IMR-90 (cell line): ENCODE measurements at regions not wholly inside any gene's neighbourhood (a gene's known extent, or its start where the extent isn't known, plus 50 kb on each side); places are given as distances from the start of the nearest gene placed in this dataset.

ENCODE experiments used
- ATAC-seq: fragments of 200-7000 bp; cut with Tn5 transposase; 2 replicates; pipeline ENCODE4 v1.9.1; 2020; ENCODE audit warnings: low read depth, mild to moderate bottlenecking, moderate library complexity
- BruUV-seq: library from RNA; stranded (reverse); fragments of 400-500 nt; replicated peaks from 2 replicates; lab custom pipeline; 2021; lab: Mats Ljungman, UMichigan
- CTCF ChIA-PET: fragments of 300-600 bp; formaldehyde crosslinking; extraction: SDS; loops from one replicate; lab custom pipeline; 2021; ENCODE audit warnings: antibody characterized with exemption; lab: Yijun Ruan, JAX
- POLR2A ChIA-PET: fragments of 300-600 bp; sonication (Branson Sonifier 250); formaldehyde crosslinking; loops from one replicate; lab custom pipeline; 2022; ENCODE audit warnings: antibody characterized with exemption; ENCODE audit not compliant: unreplicated experiment; lab: Charles Lee
- DNase-seq: peaks from one replicate; pipeline ENCODE4 v3.0.0; 2013
- H2AFZ ChIP-seq: replicated peaks from 2 replicates; pipeline ENCODE3; 2013; ENCODE audit warnings: low read length, mild to moderate bottlenecking; ENCODE audit not compliant: poor library complexity
- H2AK5ac ChIP-seq: 2 replicates; pipeline ENCODE4 v1.6.1; 2013; ENCODE audit warnings: low read depth, low read length, inconsistent platforms
- H2AK9ac ChIP-seq: replicated peaks from 2 replicates; pipeline ENCODE3; 2013; ENCODE audit warnings: mild to moderate bottlenecking, low read depth, low read length, moderate library complexity; ENCODE audit not compliant: poor library complexity
- H2BK120ac ChIP-seq: 2 replicates; pipeline ENCODE4 v1.6.1; 2013; ENCODE audit warnings: low read depth, low read length, inconsistent platforms
- H2BK15ac ChIP-seq: 3 replicates; pipeline ENCODE4 v1.6.1; 2013; ENCODE audit warnings: low read depth, low read length, inconsistent platforms
- H2BK20ac ChIP-seq: 2 replicates; pipeline ENCODE4 v1.6.1; 2013; ENCODE audit warnings: low read depth, mild to moderate bottlenecking, inconsistent platforms, low read length, moderate library complexity
- H2BK5ac ChIP-seq: 2 replicates; pipeline ENCODE4 v1.6.1; 2013; ENCODE audit warnings: mild to moderate bottlenecking, low read depth, low read length, inconsistent platforms; ENCODE audit not compliant: poor library complexity, severe bottlenecking
- H3K14ac ChIP-seq: replicated peaks from 2 replicates; pipeline ENCODE4 v1.6.1; 2013; ENCODE audit warnings: low read depth, low read length, inconsistent platforms
- H3K18ac ChIP-seq: 2 replicates; pipeline ENCODE4 v1.6.1; 2013; ENCODE audit warnings: low read depth, low read length, control low read depth
- H3K23ac ChIP-seq: 2 replicates; pipeline ENCODE4 v1.6.1; 2013; ENCODE audit warnings: low read depth, low read length, inconsistent platforms
- H3K27ac ChIP-seq: 2 replicates; pipeline ENCODE4 v1.5.1; 2013; ENCODE audit warnings: mild to moderate bottlenecking, control low read depth, low read length; ENCODE audit not compliant: insufficient read depth
- H3K27me3 ChIP-seq: 2 replicates; pipeline ENCODE4 v1.6.1; 2013; ENCODE audit warnings: low read length; ENCODE audit not compliant: control insufficient read depth, insufficient read depth
- H3K36me3 ChIP-seq: 2 replicates; pipeline ENCODE4 v1.6.1; 2013; ENCODE audit warnings: low read length, mixed read lengths; ENCODE audit not compliant: control insufficient read depth, insufficient read depth
- H3K4ac ChIP-seq: 2 replicates; pipeline ENCODE4 v1.6.1; 2013; ENCODE audit warnings: low read depth, low read length, inconsistent platforms
- H3K4me1 ChIP-seq: 2 replicates; pipeline ENCODE4 v1.6.1; 2013; ENCODE audit warnings: low read length, mixed read lengths; ENCODE audit not compliant: control insufficient read depth, insufficient read depth
- H3K4me2 ChIP-seq: 2 replicates; pipeline ENCODE4 v1.6.1; 2013; ENCODE audit warnings: low read depth, mild to moderate bottlenecking, control low read depth, low read length, moderate library complexity
- H3K4me3 ChIP-seq: 2 replicates; pipeline ENCODE4 v1.5.1; 2013; ENCODE audit warnings: low read depth, mild to moderate bottlenecking, control low read depth, low read length, moderate library complexity; ENCODE audit not compliant: insufficient read depth
- H3K56ac ChIP-seq: 2 replicates; pipeline ENCODE4 v1.6.1; 2013; ENCODE audit warnings: low read length, inconsistent platforms; ENCODE audit not compliant: insufficient read depth; ENCODE audit errors: extremely low read depth
- H3K79me1 ChIP-seq, 2 experiments: 2 replicates each; pipeline ENCODE4 v1.6.1; 2013; ENCODE audit warnings: low read length in 2 of 2, inconsistent platforms in 1 of 2, low read depth in 1 of 2
- H3K9ac ChIP-seq: 2 replicates; pipeline ENCODE4 v1.6.1; 2013; ENCODE audit warnings: low read depth, low read length, control low read depth
- H3K9me1 ChIP-seq: 2 replicates; pipeline ENCODE4 v1.6.1; 2013; ENCODE audit warnings: low read length, inconsistent platforms; ENCODE audit not compliant: insufficient read depth
- H3K9me3 ChIP-seq: 2 replicates; pipeline ENCODE4 v1.6.1; 2013; ENCODE audit warnings: low read length; ENCODE audit not compliant: control insufficient read depth, insufficient read depth
- H4K20me1 ChIP-seq: 2 replicates; pipeline ENCODE4 v1.6.1; 2013; ENCODE audit warnings: low read length, inconsistent platforms; ENCODE audit not compliant: insufficient read depth
- H4K5ac ChIP-seq: 2 replicates; pipeline ENCODE4 v1.6.1; 2013; ENCODE audit warnings: mild to moderate bottlenecking, low read depth, low read length, control low read depth
- H4K8ac ChIP-seq, 2 experiments: 2 replicates each; pipeline ENCODE4 v1.6.1; 2013; ENCODE audit warnings: low read depth in 2 of 2, low read length in 2 of 2, control low read depth in 1 of 2, inconsistent platforms in 1 of 2
- H4K91ac ChIP-seq: 2 replicates; pipeline ENCODE4 v1.6.1; 2013; ENCODE audit warnings: low read depth, low read length, inconsistent platforms; ENCODE audit not compliant: insufficient read depth
- CHD1 ChIP-seq: IDR thresholded peaks from 2 replicates; pipeline ENCODE4 v1.6.1; 2012; ENCODE audit warnings: low read depth, low read length, improper control_type of control experiment
- FOS ChIP-seq: fragments of 150-350 bp; IDR thresholded peaks from 2 replicates; pipeline ENCODE4 v1.6.1; 2016; ENCODE audit warnings: low read depth, low read length
- MAZ ChIP-seq: IDR thresholded peaks from 2 replicates; pipeline ENCODE4 v1.6.1; 2012; ENCODE audit warnings: low read depth, mild to moderate bottlenecking, low read length, improper control_type of control experiment, moderate library complexity, borderline replicate concordance
- NFE2L2 ChIP-seq: fragments of 150-350 bp; IDR thresholded peaks from 2 replicates; pipeline ENCODE4 v1.6.1; 2016; ENCODE audit warnings: low read depth, mild to moderate bottlenecking, low read length
- POLR2A ChIP-seq: IDR thresholded peaks from 2 replicates; pipeline ENCODE4 v1.6.1; 2012; ENCODE audit warnings: mild to moderate bottlenecking, low read depth, low read length
- SMC3 ChIP-seq: fragments of 150-350 bp; IDR thresholded peaks from 2 replicates; pipeline ENCODE4 v1.6.1; 2016; ENCODE audit warnings: low read depth, mild to moderate bottlenecking, antibody characterized with exemption, low read length, moderate library complexity
- USF2 ChIP-seq: fragments of 150-350 bp; IDR thresholded peaks from 2 replicates; pipeline ENCODE4 v1.6.1; 2017; ENCODE audit warnings: mild to moderate bottlenecking, antibody characterized with exemption, low read length, low read depth
- WGBS, 2 experiments: methylation state at CpG; one replicate each; pipeline versions ENCODE4 v1.1.5 to v1.1.7; 2013; ENCODE audit warnings: missing lambda C conversion rate in 2 of 2; ENCODE audit not compliant: insufficient read length in 1 of 2; ENCODE audit errors: extremely low coverage in 2 of 2; 5-methylcytosine and 5-hydroxymethylcytosine counted together
- dilution Hi-C: fragments of 300-500 bp; cut with HindIII; formaldehyde crosslinking; loops from one replicate; pipeline ENCODE4 v1.14.3; 2018; ENCODE audit warnings: low sequenced_read_pairs; ENCODE audit not compliant: unreplicated experiment
- in situ Hi-C: fragments of 300-500 bp; cut with MboI; formaldehyde crosslinking; loops from 3 replicates; pipeline ENCODE4 v1.14.3; 2019; ENCODE audit warnings: low sequenced_read_pairs, inconsistent platforms, mixed read lengths
- intact Hi-C: fragments of 100-400 bp; cut with micrococcal nuclease; formaldehyde crosslinking; loops from 2 replicates; pipeline ENCODE4 v1.10.0; 2022

GRCh38 chr2:74738586-74738985 lies 84.5 kb downstream of the SEMA4F start:
- Histone ChIP-seq H3K4me3 (no peak overlapping the region), H3K27me3 (no peaks in the 10 kb centered on the region), H3K4ac (no peak overlapping the region), H3K9me3 (peaks cover 2% of the 10 kb centered on the region; the same call in 1 of the 2 replicates), H3K56ac (no peak overlapping the region), H3K79me1 (no peaks in the 10 kb centered on the region), H4K91ac (no peak overlapping the region; the same call in 1 of the 2 replicates), H2AK9ac (no peak overlapping the region), H3K4me2 (no peak overlapping the region), H3K14ac (no peak overlapping the region), H3K9ac (no peak overlapping the region), H2BK5ac (no peak overlapping the region), H4K20me1 (no peaks in the 10 kb centered on the region), H2BK20ac (no peak overlapping the region), H3K9me1 (peaks cover 18% of the 10 kb centered on the region), H4K5ac (no peak overlapping the region), H2BK120ac (0 out of 2 replicates have a peak overlapping the region, but pooled peaks have one; percentile 6), H3K23ac (no peak overlapping the region), H3K4me1 (peaks cover 22% of the 10 kb centered on the region), H3K36me3 (no peaks in the 10 kb centered on the region), H3K18ac (no peak overlapping the region), H4K8ac (no peak overlapping the region), H2AK5ac (peak overlapping the region; percentile 51; the same call in 1 of the 2 replicates), H3K27ac (no peak overlapping the region), H2AFZ (no peak overlapping the region), H2BK15ac (no peak overlapping the region)
- dilution Hi-C loops, result no loop called here
- in situ Hi-C loops, result no loop called here
- WGBS, 2 experiments, result no CpG with 5 or more reads among the region's 6 CpGs
- TF ChIP-seq MAZ (no peak), SMC3 (no peak), FOS (no peak), CHD1 (no peak), USF2 (no peak), POLR2A (no peak), NFE2L2 (no peak)
- CTCF ChIA-PET, result no interaction called here
- no TSS peak for BruUV-seq
- ATAC-seq (no peak), DNase-seq (no peak)
- POLR2A ChIA-PET, result no interaction called here
- intact Hi-C loops, result no loop called here
